Neural cell (in vitro differentiated cells): ENCODE measurements at regions not wholly inside any gene's neighbourhood (a gene's known extent, or its start where the extent isn't known, plus 50 kb on each side); places are given as distances from the start of the nearest gene placed in this dataset.

ENCODE experiments used
- H2AFZ ChIP-seq: fragments of 200-600, 300-800 bp; sonication (generic), shearing (Covaris generic); 2 replicates; pipeline ENCODE4 v1.6.0; 2014; ENCODE audit warnings: low read depth, mild to moderate bottlenecking, antibody characterized with exemption, low read length, moderate library complexity
- H3F3A ChIP-seq: fragments of 200-600 bp; shearing (Covaris generic); 2 replicates; pipeline ENCODE4 v1.6.1; 2016; ENCODE audit warnings: mild to moderate bottlenecking, moderate library complexity, mixed read lengths, antibody characterized with exemption, low read length; ENCODE audit not compliant: insufficient read depth, poor library complexity, severe bottlenecking
- H3K27ac ChIP-seq: fragments of 200-600, 300-800 bp; sonication (generic), shearing (Covaris generic); 2 replicates; pipeline ENCODE4 v1.5.1; 2014; ENCODE audit warnings: mild to moderate bottlenecking, low read length, moderate library complexity
- H3K27me3 ChIP-seq: fragments of 300-800, 200-600 bp; sonication (generic), shearing (Covaris generic); 2 replicates; pipeline ENCODE4 v1.6.0; 2014; ENCODE audit warnings: mild to moderate bottlenecking, low read depth, low read length, moderate library complexity; ENCODE audit not compliant: insufficient read depth
- H3K36me3 ChIP-seq: fragments of 300-800, 200-600 bp; sonication (generic), shearing (Covaris generic); 2 replicates; pipeline ENCODE4 v1.5.1; 2014; ENCODE audit warnings: mild to moderate bottlenecking, antibody characterized with exemption, low read length, moderate library complexity; ENCODE audit not compliant: insufficient read depth
- H3K4me2 ChIP-seq: fragments of 300-800, 200-600 bp; sonication (generic), shearing (Covaris generic); 2 replicates; pipeline ENCODE4 v1.6.0; 2014; ENCODE audit warnings: mild to moderate bottlenecking, low read length
- H3K4me3 ChIP-seq: fragments of 300-800, 200-600 bp; sonication (generic), shearing (Covaris generic); 2 replicates; pipeline ENCODE4 v1.5.1; 2014; ENCODE audit warnings: mild to moderate bottlenecking, low read length, moderate library complexity
- H3K79me2 ChIP-seq: fragments of 200-600 bp; shearing (Covaris generic); replicated peaks from 2 replicates; pipeline ENCODE4 v1.6.0; 2014; ENCODE audit warnings: mild to moderate bottlenecking, low read length, moderate library complexity; ENCODE audit not compliant: insufficient read depth
- H3K9ac ChIP-seq: fragments of 300-800, 200-600 bp; sonication (generic), shearing (Covaris generic); 2 replicates; pipeline ENCODE4 v1.6.1; 2016; ENCODE audit warnings: mild to moderate bottlenecking, low read length, mixed read lengths
- H3K9me2 ChIP-seq: fragments of 200-600 bp; shearing (Covaris generic); 2 replicates; pipeline ENCODE4 v1.6.1; 2016; ENCODE audit warnings: mild to moderate bottlenecking, low read length, mixed read lengths; ENCODE audit not compliant: insufficient read depth
- H3K9me3 ChIP-seq: fragments of 200-600, 300-800 bp; sonication (generic), shearing (Covaris generic); 2 replicates; pipeline ENCODE4 v1.6.1; 2016; ENCODE audit warnings: mild to moderate bottlenecking, mixed run types, low read length, moderate library complexity, mixed read lengths
- H4K20me1 ChIP-seq: fragments of 200-600 bp; shearing (Covaris generic); 2 replicates; pipeline ENCODE4 v1.6.1; 2016; ENCODE audit warnings: mild to moderate bottlenecking, mixed run types; ENCODE audit not compliant: insufficient read depth
- CTCF ChIP-seq: fragments of 450-650 bp; IDR thresholded peaks from 2 replicates; pipeline ENCODE4 v1.5.1; 2014; ENCODE audit warnings: antibody characterized with exemption, mild to moderate bottlenecking, moderate library complexity; ENCODE audit not compliant: poor library complexity, severe bottlenecking
- EP300 ChIP-seq: fragments of 450-650 bp; conservative IDR thresholded peaks from 2 replicates; pipeline ENCODE4 v1.6.1; 2014; ENCODE audit warnings: antibody characterized with exemption, mild to moderate bottlenecking, moderate library complexity; ENCODE audit not compliant: poor library complexity, severe bottlenecking
- EZH2 ChIP-seq: fragments of 200-600, 300-800 bp; shearing (Covaris generic), sonication (generic); IDR thresholded peaks from 2 replicates; pipeline ENCODE4 v1.6.1; 2014; ENCODE audit warnings: antibody characterized with exemption, low read length, borderline replicate concordance, mild to moderate bottlenecking; ENCODE audit not compliant: insufficient read depth, poor library complexity, severe bottlenecking
- MXI1 ChIP-seq: fragments of 450-650 bp; conservative IDR thresholded peaks from 2 replicates; pipeline ENCODE4 v1.6.1; 2014; ENCODE audit warnings: antibody characterized with exemption, mild to moderate bottlenecking; ENCODE audit not compliant: poor library complexity, severe bottlenecking
- POLR2AphosphoS5 ChIP-seq: IDR thresholded peaks from 2 replicates; pipeline ENCODE4 v1.6.1; 2012
- RAD21 ChIP-seq: fragments of 450-650 bp; conservative IDR thresholded peaks from 2 replicates; pipeline ENCODE4 v1.6.1; 2014; ENCODE audit warnings: antibody characterized with exemption, mild to moderate bottlenecking, moderate library complexity
- REST ChIP-seq: IDR thresholded peaks from 2 replicates; pipeline ENCODE4 v1.6.1; 2012; ENCODE audit warnings: borderline replicate concordance
- SMC3 ChIP-seq: fragments of 450-650 bp; conservative IDR thresholded peaks from 2 replicates; pipeline ENCODE4 v1.6.1; 2014; ENCODE audit warnings: antibody characterized with exemption, mild to moderate bottlenecking, moderate library complexity; ENCODE audit not compliant: poor library complexity
- TAF1 ChIP-seq: IDR thresholded peaks from 2 replicates; pipeline ENCODE4 v1.6.1; 2012; ENCODE audit warnings: low read depth

- TF ChIP-seq RAD21, result no peak
- TF ChIP-seq MXI1, result no peak
- TF ChIP-seq EZH2, result no peak
- TF ChIP-seq TAF1, result no peak
- TF ChIP-seq REST, result no peak
- TF ChIP-seq POLR2AphosphoS5, result no peak
- no peak for TF ChIP-seq CTCF
- TF ChIP-seq EP300, result no peak
- no peak for TF ChIP-seq SMC3
- Histone ChIP-seq H3K27me3 (no peaks in the 10 kb centered on the region), H4K20me1 (no peaks in the 10 kb centered on the region), H3K9me2 (no peaks in the 10 kb centered on the region), H3K4me2 (no peak overlapping the region), H3K9me3 (no peaks in the 10 kb centered on the region), H3F3A (no peaks in the 10 kb centered on the region), H3K9ac (no peak overlapping the region), H3K36me3 (no peaks in the 10 kb centered on the region), H3K79me2 (no peaks in the 10 kb centered on the region), H2AFZ (no peak overlapping the region), H3K27ac (no peak overlapping the region), H3K4me3 (no peak overlapping the region)
Observed at GRCh38 chr2:240322991-240323390, 112.5 kb upstream of the GPC1 start.

GRCh38 chr2:240323601-240324291, 111.7 kb upstream of the GPC1 start:
- H3K4me3 ChIP-seq, result no peak overlapping the region

More at GRCh38 chr2:240323601-240324291, 111.7 kb upstream of the GPC1 start:
- Histone ChIP-seq H3K9me2 (no peaks in the 10 kb centered on the region), H3K27me3 (no peaks in the 10 kb centered on the region), H4K20me1 (no peaks in the 10 kb centered on the region), H3K9me3 (no peaks in the 10 kb centered on the region), H3K9ac (no peak overlapping the region), H3F3A (no peaks in the 10 kb centered on the region), H3K79me2 (no peaks in the 10 kb centered on the region), H3K27ac (no peak overlapping the region), H2AFZ (no peak overlapping the region), H3K4me2 (no peak overlapping the region), H3K36me3 (no peaks in the 10 kb centered on the region)
- no peak for TF ChIP-seq CTCF
- TF ChIP-seq POLR2AphosphoS5, result no peak
- TF ChIP-seq REST, result no peak
- TF ChIP-seq EP300, result no peak
- no peak for TF ChIP-seq EZH2
- TF ChIP-seq MXI1, result no peak
- no peak for TF ChIP-seq SMC3
- no peak for TF ChIP-seq RAD21
- TF ChIP-seq TAF1, result no peak
